ENCODE measurements at regions not wholly inside any gene's neighbourhood (a gene's known extent, or its start where the extent isn't known, plus 50 kb on each side); places are given as distances from the start of the nearest gene placed in this dataset.

DNA sequence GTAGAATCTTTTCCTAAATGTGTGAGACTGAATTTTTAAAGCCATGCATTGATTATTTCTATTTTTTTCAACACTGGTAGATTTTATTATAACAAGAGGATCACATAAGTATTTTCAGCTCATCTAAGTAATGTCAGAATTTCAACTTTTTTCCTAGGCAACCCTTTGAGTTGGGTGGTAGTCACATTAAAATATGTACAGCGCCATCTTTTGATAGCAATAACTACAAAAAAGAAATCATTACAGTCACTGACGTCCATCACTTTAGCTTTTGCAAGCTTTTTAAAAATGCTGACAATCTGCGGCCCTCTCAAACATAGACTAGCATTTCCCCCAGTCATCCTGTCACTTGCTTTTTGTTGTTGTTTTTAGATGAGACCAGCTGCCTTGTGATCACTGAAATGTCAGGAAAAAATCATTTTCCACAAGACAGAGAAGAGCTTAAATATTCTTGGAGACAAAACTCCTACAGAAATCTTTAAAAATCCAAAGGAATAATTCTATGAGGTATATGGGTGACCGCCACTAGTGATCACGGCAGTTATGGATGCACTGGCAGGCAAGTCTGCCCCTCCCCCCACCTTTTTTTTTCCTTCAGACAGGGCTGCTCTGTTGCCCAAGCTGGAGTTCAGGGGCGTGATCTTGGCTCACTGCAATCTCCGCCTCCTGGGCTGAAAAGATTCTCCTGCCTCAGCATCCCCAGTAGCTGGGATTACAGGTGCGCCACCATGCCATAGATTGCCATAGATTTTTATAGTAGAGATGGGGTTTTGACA is 384.0 kb upstream of the KCNMB2 start (continued):
- no peak for TF ChIP-seq FOXP1 (CRISPR knock-in tag; IDR thresholded peaks at IDR 0.05; ENCODE audit: borderline replicate concordance)

DNA sequence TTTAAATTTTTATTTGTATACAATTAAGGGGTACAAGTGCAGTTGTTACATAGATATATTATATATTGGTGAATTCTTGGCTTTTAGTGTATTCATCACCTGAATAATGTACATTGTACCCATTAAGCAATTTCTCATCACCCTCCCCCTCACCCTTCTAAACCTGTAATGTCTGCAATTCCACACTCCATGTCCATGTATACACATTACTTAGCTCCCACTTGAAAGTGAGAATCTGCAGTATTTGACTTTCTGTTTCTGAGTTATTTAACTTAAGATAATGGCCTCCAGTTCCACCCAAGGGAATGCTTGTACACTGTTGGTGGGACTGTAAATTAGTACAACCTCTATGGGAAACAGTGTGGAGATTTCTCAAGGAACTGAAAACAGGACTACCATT is 383.2 kb upstream of the KCNMB2 start:
- Mint-ChIP-seq H3K4me1 (peaks cover 17% of the 10 kb centered on the region), H3K4me3 (no peak overlapping the region), H3K9me3 (0 out of 2 replicates have a peak, but pooled peaks cover 3% of the 10 kb centered on the region), H3K27me3 (ENCODE audit: low read depth) (no peaks in the 10 kb centered on the region), H3K36me3 (no peaks in the 10 kb centered on the region), H3K27ac (no peak overlapping the region)
- ATAC-seq (no peak), DNase-seq (ENCODE audit: low spot score) (no peak)
- ChIA-PET CTCF (no interaction called here), POLR2A (no interaction called here)
- TF ChIP-seq ATF1 (CRISPR knock-in tag; IDR thresholded peaks at IDR 0.05) = no peak
- no peak for TF ChIP-seq ESRRA (CRISPR knock-in tag; IDR thresholded peaks at IDR 0.05; ENCODE audit: borderline replicate concordance)
- TF ChIP-seq NFYB (CRISPR knock-in tag; conservative IDR thresholded peaks at IDR 0.05; ENCODE audit: low read depth) = no peak
- no peak for TF ChIP-seq USF1 (CRISPR knock-in tag; IDR thresholded peaks at IDR 0.05)
- no peak for TF ChIP-seq ZNF396 (CRISPR knock-in tag; IDR thresholded peaks at IDR 0.05; ENCODE audit: borderline replicate concordance)
- no peak for TF ChIP-seq NFATC4 (CRISPR knock-in tag; IDR thresholded peaks at IDR 0.05)
- TF ChIP-seq, protein P1, sequence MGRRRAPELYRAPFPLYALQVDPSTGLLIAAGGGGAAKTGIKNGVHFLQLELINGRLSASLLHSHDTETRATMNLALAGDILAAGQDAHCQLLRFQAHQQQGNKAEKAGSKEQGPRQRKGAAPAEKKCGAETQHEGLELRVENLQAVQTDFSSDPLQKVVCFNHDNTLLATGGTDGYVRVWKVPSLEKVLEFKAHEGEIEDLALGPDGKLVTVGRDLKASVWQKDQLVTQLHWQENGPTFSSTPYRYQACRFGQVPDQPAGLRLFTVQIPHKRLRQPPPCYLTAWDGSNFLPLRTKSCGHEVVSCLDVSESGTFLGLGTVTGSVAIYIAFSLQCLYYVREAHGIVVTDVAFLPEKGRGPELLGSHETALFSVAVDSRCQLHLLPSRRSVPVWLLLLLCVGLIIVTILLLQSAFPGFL (CRISPR knock-in tag; IDR thresholded peaks at IDR 0.05; ENCODE audit: borderline replicate concordance) = no peak
- TF ChIP-seq ZNF138 (CRISPR knock-in tag; conservative IDR thresholded peaks at IDR 0.05) = no peak
- no peak for TF ChIP-seq GRHL2 (CRISPR knock-in tag; IDR thresholded peaks at IDR 0.05; ENCODE audit: insufficient replicate concordance, severe bottlenecking)
- TF ChIP-seq ATF2 (CRISPR knock-in tag; IDR thresholded peaks at IDR 0.05; ENCODE audit: borderline replicate concordance, low read depth) = no peak
- TF ChIP-seq ZNF423 (CRISPR knock-in tag; IDR thresholded peaks at IDR 0.05) = no peak
- no peak for TF ChIP-seq CDX4 (CRISPR knock-in tag; IDR thresholded peaks at IDR 0.05; ENCODE audit: borderline replicate concordance)
- no peak for TF ChIP-seq MLX (CRISPR knock-in tag; IDR thresholded peaks at IDR 0.05)
- TF ChIP-seq ZNF416 (CRISPR knock-in tag; IDR thresholded peaks at IDR 0.05) = no peak
- no peak for TF ChIP-seq ZNF232 (CRISPR knock-in tag; IDR thresholded peaks at IDR 0.05)

DNA sequence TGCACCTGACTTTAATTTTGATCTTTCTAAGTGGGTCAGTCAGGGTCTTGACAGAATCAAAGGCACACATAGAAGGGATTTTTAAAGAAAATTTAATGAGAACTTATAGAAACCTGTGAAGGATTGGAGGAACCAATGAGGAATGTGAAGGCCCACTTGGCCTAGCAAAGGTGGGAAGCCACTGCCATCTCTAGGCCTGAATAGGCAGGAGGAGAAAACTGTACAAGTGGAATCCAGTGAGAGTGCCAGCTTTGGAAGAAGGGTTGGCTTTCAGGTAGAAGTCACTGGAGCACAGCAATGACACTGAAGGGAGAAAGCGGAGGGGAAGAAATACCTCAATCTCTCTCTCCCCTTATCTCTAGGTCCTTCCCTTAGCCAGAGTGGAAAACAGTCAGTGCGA is 380.7 kb upstream of the KCNMB2 start:
- POLR2A ChIA-PET = no interaction called here

More for the DNA sequence above, 380.7 kb upstream of the KCNMB2 start:
- no peaks in the 10 kb centered on the region for H3K36me3 Mint-ChIP-seq
- no peak overlapping the region for H3K27ac Mint-ChIP-seq
- no peaks in the 10 kb centered on the region for H3K9me3 Mint-ChIP-seq
- H3K4me1 Mint-ChIP-seq = peaks cover 34% of the 10 kb centered on the region
- no peaks in the 10 kb centered on the region for H3K27me3 Mint-ChIP-seq (ENCODE audit: low read depth)
- CTCF ChIA-PET = no interaction called here
- TF ChIP-seq ATF2 (CRISPR knock-in tag; IDR thresholded peaks at IDR 0.05; ENCODE audit: borderline replicate concordance, low read depth) (no peak), HMGA2 (CRISPR knock-in tag; IDR thresholded peaks at IDR 0.05) (no peak)
- ATAC-seq (no peak), DNase-seq (ENCODE audit: low spot score) (no peak)
- no peak overlapping the region for H3K4me3 Mint-ChIP-seq
